Keratinocyte (primary cell): ENCODE measurements at regions not wholly inside any gene's neighbourhood (a gene's known extent, or its start where the extent isn't known, plus 50 kb on each side); places are given as distances from the start of the nearest gene placed in this dataset.

ENCODE experiments used
- EZH2 ChIP-seq: IDR thresholded peaks from one replicate; pipeline ENCODE4 v1.6.1; 2012; ENCODE audit warnings: inconsistent platforms, mild to moderate bottlenecking, low read length, moderate library complexity
- TF ChIP-seq, protein P1 (sequence below), 3 experiments: IDR thresholded peaks in 1 of 3; conservative IDR thresholded peaks in 1 of 3; optimal IDR thresholded peaks in 1 of 3; 2 replicates in 2 of 3; 3 replicates in 1 of 3; pipeline versions ENCODE3 to v1.5.1; 2011; ENCODE audit warnings: low read length in 3 of 3, mild to moderate bottlenecking in 3 of 3, moderate library complexity in 2 of 3, control low read depth in 1 of 3, inconsistent platforms in 1 of 3; ENCODE audit not compliant: insufficient read depth in 2 of 3; ENCODE audit errors: extremely low read depth in 1 of 3

DNA sequence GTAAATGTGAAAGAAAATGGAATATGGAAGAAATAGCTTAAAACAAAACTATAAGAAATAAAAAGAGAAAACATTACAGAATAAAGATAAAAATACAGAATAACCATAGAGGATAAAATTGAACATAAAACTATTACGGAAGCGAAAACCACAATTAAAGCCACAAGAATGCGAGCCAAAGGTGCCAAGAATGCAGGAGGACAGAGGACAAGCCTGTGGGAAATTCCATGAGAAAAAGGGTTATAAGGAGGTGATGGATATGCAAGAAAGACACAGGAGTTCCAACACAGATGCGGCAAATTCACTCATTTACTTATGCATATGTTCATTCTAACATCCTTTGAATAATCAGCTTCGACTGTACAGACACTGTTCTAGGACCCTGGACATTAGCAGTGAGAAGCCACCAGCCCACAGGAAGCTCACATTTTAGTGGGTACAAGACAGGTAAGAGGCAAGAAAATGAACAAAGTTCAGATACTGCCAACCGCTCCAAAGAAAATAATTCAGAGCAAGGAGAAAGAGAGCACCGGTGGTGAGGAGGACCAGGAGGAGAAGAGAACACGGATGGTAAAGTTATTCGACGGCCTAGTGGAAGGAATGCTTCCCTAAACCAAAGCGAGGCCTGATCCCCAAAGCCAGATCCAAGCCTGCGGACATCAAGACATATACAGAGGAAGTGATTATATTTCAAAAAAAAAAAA is 213.7 kb upstream of the MGMT start:
- TF ChIP-seq, protein P1, sequence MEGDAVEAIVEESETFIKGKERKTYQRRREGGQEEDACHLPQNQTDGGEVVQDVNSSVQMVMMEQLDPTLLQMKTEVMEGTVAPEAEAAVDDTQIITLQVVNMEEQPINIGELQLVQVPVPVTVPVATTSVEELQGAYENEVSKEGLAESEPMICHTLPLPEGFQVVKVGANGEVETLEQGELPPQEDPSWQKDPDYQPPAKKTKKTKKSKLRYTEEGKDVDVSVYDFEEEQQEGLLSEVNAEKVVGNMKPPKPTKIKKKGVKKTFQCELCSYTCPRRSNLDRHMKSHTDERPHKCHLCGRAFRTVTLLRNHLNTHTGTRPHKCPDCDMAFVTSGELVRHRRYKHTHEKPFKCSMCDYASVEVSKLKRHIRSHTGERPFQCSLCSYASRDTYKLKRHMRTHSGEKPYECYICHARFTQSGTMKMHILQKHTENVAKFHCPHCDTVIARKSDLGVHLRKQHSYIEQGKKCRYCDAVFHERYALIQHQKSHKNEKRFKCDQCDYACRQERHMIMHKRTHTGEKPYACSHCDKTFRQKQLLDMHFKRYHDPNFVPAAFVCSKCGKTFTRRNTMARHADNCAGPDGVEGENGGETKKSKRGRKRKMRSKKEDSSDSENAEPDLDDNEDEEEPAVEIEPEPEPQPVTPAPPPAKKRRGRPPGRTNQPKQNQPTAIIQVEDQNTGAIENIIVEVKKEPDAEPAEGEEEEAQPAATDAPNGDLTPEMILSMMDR (optimal IDR thresholded peaks at IDR 0.05 in 1 of 3, IDR thresholded peaks at IDR 0.05 in 1 of 3, conservative IDR thresholded peaks at IDR 0.05 in 1 of 3; ENCODE audit: extremely low read depth in 1 of 3, insufficient read depth in 2 of 3, low read length in 3 of 3) = no peak
- no peak for TF ChIP-seq EZH2
